ENCODE measurements at regions not wholly inside any gene's neighbourhood (a gene's known extent, or its start where the extent isn't known, plus 50 kb on each side); places are given as distances from the start of the nearest gene placed in this dataset.

DNA sequence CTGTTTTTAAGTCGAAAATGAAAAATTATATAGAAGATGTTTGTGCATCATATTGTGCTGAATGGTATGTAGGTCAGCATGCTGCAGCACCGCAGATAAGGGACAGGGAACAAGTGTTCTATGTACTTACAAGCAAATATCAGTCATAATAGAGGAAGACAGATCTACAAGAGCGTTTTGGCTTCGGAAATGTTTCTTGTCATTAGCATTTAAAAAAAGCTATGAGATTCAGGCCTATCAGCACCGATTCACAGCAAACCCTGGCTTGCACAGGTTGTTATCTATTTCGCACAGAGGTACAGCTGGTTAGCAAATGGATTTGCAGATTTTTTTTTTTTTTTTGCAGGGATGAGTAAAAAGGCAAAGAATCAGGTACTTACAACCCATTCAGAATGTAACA lies 204.2 kb upstream of the TBC1D5 start:
- Histone ChIP-seq H3K4me1 (no peaks in the 10 kb centered on the region), H3K9me3 (no peaks in the 10 kb centered on the region), H3K27me3 (no peaks in the 10 kb centered on the region), H3K36me3 (no peaks in the 10 kb centered on the region), H3K4me3 (ENCODE audit: low read depth, low read length) (no peak overlapping the region)
- DNase-seq: no peak
- TF ChIP-seq, protein P1, sequence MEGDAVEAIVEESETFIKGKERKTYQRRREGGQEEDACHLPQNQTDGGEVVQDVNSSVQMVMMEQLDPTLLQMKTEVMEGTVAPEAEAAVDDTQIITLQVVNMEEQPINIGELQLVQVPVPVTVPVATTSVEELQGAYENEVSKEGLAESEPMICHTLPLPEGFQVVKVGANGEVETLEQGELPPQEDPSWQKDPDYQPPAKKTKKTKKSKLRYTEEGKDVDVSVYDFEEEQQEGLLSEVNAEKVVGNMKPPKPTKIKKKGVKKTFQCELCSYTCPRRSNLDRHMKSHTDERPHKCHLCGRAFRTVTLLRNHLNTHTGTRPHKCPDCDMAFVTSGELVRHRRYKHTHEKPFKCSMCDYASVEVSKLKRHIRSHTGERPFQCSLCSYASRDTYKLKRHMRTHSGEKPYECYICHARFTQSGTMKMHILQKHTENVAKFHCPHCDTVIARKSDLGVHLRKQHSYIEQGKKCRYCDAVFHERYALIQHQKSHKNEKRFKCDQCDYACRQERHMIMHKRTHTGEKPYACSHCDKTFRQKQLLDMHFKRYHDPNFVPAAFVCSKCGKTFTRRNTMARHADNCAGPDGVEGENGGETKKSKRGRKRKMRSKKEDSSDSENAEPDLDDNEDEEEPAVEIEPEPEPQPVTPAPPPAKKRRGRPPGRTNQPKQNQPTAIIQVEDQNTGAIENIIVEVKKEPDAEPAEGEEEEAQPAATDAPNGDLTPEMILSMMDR (IDR thresholded peaks at IDR 0.05; ENCODE audit: low read depth, low read length): no peak

DNA sequence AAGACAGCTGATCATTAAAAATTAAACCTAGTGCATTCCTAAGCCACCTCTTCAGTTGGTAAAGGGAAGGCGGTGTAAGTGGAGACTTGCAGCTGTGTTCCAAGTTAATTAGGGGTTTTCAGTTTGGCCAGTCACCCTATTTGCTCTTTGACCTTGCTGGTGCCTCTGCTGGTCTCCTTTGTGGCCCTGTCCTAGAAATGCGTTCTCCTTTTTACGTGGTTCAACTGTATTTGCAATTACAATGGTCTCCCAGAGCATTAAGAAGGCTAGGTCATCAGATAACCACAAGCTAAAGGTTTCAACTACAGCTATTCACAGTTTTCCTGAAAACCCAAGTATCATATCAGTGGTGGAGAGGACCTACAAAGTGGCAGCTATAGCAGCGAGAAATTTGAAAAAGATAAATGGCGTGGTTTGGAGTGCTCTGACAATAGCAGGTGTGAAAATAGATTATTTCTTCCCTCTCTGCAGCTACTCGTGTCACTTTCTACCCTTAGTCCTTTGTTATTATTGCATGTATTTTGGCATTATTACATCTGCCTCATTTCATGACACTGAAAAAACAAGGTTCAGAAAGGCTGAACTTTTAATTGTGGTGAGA lies 203.5 kb upstream of the TBC1D5 start:
- no peak overlapping the region for H3K4me3 ChIP-seq (ENCODE audit: low read depth, low read length)
- H3K27me3 ChIP-seq: no peaks in the 10 kb centered on the region
- H3K9me3 ChIP-seq: no peaks in the 10 kb centered on the region
- no peak for DNase-seq
- H3K4me1 ChIP-seq: no peaks in the 10 kb centered on the region
- H3K36me3 ChIP-seq: no peaks in the 10 kb centered on the region
- TF ChIP-seq, protein P1 (IDR thresholded peaks at IDR 0.05; ENCODE audit: low read depth, low read length): no peak

DNA sequence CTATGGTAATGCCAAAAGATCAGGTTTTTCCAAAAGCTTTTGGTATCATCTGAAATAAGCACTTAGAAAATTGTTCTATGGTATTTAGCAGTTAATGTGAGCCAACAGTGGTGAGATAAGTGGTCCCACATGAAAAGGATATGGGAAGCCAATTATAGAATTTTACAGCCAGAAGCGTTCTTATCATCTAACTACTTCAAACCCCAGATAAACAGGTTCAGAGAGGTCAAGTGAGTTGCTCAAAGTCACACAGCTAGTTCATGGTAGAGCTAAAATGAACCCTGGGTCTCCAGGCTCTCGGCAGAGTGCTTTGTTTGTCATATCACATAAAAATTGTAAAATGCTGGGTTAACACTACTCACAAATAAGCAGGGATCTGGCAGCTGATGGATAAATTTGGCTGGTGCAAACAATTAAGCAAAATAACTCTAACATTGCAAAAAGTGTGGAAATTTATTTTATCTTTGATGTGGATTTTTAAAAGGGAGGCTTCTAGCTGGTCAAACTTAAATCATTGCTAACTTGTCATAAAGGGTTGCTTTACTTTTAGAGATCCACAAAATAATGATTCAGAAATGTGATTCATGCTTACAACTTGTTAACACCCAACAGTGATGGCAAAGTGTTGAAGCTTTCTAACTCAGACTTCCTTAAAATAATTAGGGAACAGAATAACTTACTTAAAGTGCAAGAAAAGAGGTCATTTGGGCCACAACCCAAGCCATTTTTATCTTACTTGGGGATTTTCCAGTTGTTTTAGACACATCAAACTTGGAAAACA lies 202.8 kb upstream of the TBC1D5 start:
- TF ChIP-seq, protein P1 (IDR thresholded peaks at IDR 0.05; ENCODE audit: low read depth, low read length): no peak
- Histone ChIP-seq H3K27me3 (no peaks in the 10 kb centered on the region), H3K36me3 (no peaks in the 10 kb centered on the region), H3K4me3 (ENCODE audit: low read depth, low read length) (no peak overlapping the region), H3K9me3 (no peaks in the 10 kb centered on the region), H3K4me1 (no peaks in the 10 kb centered on the region)
- no peak for DNase-seq

DNA sequence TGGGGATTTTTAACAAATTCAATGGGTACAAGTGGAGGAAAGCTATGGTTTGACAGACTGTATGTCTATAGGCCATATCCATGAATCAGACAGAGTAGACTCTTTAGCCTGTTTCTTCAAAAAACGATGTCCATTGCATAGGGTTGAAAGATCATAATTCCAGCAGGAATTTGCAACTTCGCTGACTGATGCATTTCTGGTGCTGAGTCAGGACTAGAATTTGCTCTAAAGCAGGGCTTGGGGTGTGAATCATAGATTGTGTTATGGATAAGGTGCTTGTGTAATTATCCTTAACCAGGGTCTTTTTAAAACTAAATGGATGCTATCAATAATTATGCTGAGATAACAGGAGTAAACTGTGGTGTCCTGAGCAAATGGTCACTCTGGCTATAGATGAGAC lies 200.4 kb upstream of the TBC1D5 start:
- H3K27me3 ChIP-seq: no peaks in the 10 kb centered on the region
- no peaks in the 10 kb centered on the region for H3K4me1 ChIP-seq
- no peaks in the 10 kb centered on the region for H3K36me3 ChIP-seq
- no peaks in the 10 kb centered on the region for H3K9me3 ChIP-seq
- no peak for DNase-seq
- TF ChIP-seq, protein P1 (IDR thresholded peaks at IDR 0.05; ENCODE audit: low read depth, low read length): no peak
- H3K4me3 ChIP-seq (ENCODE audit: low read depth, low read length): no peak overlapping the region

GRCh38 chr3:17941766-17942165 lies 199.3 kb upstream of the TBC1D5 start:
- Histone ChIP-seq H3K36me3 (no peaks in the 10 kb centered on the region), H3K27me3 (no peaks in the 10 kb centered on the region), H3K4me3 (ENCODE audit: low read depth, low read length) (no peak overlapping the region), H3K4me1 (no peaks in the 10 kb centered on the region), H3K9me3 (no peaks in the 10 kb centered on the region)
- TF ChIP-seq, protein P1 (IDR thresholded peaks at IDR 0.05; ENCODE audit: low read depth, low read length): no peak
- no peak for DNase-seq

DNA sequence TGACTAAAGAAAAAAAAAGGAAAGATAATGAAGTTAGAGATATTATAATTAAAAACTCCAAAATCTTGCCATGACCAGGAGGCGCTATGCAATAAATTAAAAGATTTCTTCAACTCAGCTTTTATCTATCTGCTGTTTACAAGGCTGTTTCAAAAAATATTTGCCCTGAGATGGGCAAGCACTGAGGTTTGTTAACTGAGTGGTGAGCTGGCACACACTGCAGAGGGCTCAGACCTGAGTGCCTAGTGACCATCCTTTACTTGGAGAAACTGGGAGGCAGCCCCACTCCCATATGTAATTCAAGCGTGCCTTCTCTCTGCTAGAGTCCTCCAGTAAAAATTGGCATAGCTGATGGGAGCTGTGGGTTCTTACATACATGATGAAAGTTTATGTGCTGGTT lies 198.7 kb upstream of the TBC1D5 start:
- no peak overlapping the region for H3K4me3 ChIP-seq (ENCODE audit: low read depth, low read length)
- H3K36me3 ChIP-seq: no peaks in the 10 kb centered on the region
- no peak for DNase-seq
- no peaks in the 10 kb centered on the region; the same call in 1 of the 2 replicates for H3K4me1 ChIP-seq
- no peaks in the 10 kb centered on the region for H3K9me3 ChIP-seq
- H3K27me3 ChIP-seq: no peaks in the 10 kb centered on the region
- TF ChIP-seq, protein P1 (IDR thresholded peaks at IDR 0.05; ENCODE audit: low read depth, low read length): no peak
